22Rv1 (cell line): ENCODE measurements at regions not wholly inside any gene's neighbourhood (a gene's known extent, or its start where the extent isn't known, plus 50 kb on each side); places are given as distances from the start of the nearest gene placed in this dataset.

Experiments used
- CTCF ChIP-seq: fragments of 450-650 bp; IDR thresholded peaks from 2 replicates; pipeline ENCODE4 v1.5.1; 2017; ENCODE audit warnings: mild to moderate bottlenecking
- ZFX ChIP-seq: fragments of 450-650 bp; IDR thresholded peaks from 2 replicates; pipeline ENCODE4 v1.6.1; 2017; ENCODE audit warnings: antibody characterized with exemption, borderline replicate concordance

GRCh38 chr5:61766141-61766540 lies 434.1 kb downstream of the ZSWIM6 start:
- TF ChIP-seq CTCF (no peak), ZFX (no peak)
